HCT116 (cell line): ENCODE measurements at regions not wholly inside any gene's neighbourhood (a gene's known extent, or its start where the extent isn't known, plus 50 kb on each side); places are given as distances from the start of the nearest gene placed in this dataset.

Source experiments
- ATAC-seq: fragments of 200-7000 bp; cut with Tn5 transposase; 2 replicates; pipeline ENCODE4 v1.9.1; 2020; ENCODE audit warnings: mild to moderate bottlenecking, moderate library complexity
- BruUV-seq: library from RNA; stranded (reverse); fragments of 400-500 nt; replicated peaks from 2 replicates; lab custom pipeline; 2021; lab: Mats Ljungman, UMichigan
- CTCF ChIA-PET: fragments of 300-600 bp; sonication (Branson Sonifier 250); formaldehyde crosslinking; loops from one replicate; lab custom pipeline; 2021; ENCODE audit warnings: antibody characterized with exemption; lab: Charles Lee
- POLR2A ChIA-PET: fragments of 300-600, 350-600 bp; sonication (Branson Sonifier 250); formaldehyde crosslinking; loops from one replicate; lab custom pipeline; 2021; ENCODE audit warnings: antibody characterized with exemption; lab: Charles Lee
- RAD21 ChIA-PET, 2 experiments: fragments of 300-600 bp; sonication (Branson Sonifier 250); formaldehyde crosslinking; loops; one replicate each; lab custom pipeline; 2023; ENCODE audit warnings: low total read pairs in 2 of 2; ENCODE audit not compliant: uncharacterized antibody in 2 of 2, unreplicated experiment in 2 of 2, low non-redundant PET in 1 of 2; lab: Charles Lee
- DNase-seq: peaks from one replicate; pipeline ENCODE4 v3.0.0-alpha.2; 2010; ENCODE audit warnings: low read depth, low spot score
- H2AFZ ChIP-seq: fragments of 200-600 bp; shearing (Covaris generic), sonication (generic); 2 replicates; pipeline ENCODE4 v1.6.1; 2017; ENCODE audit warnings: low read depth, mixed run types, mixed read lengths, antibody characterized with exemption, low read length; ENCODE audit not compliant: poor library complexity, severe bottlenecking
- H3K27ac ChIP-seq: 2 replicates; pipeline ENCODE4 v1.5.1; 2012; ENCODE audit warnings: low read depth, low read length
- H3K27me3 ChIP-seq: fragments of 200-600 bp; sonication (generic); 2 replicates; pipeline ENCODE4 v1.6.1; 2016; ENCODE audit warnings: mixed run types, low read length, mixed read lengths; ENCODE audit not compliant: insufficient read depth
- H3K36me3 ChIP-seq, 2 experiments: fragments of 200-500 bp in 1 of 2; fragments of 200-600 bp in 1 of 2; sonication (Bioruptor generic) in 1 of 2; sonication (generic) in 1 of 2; 2 replicates each; pipeline versions ENCODE4 v1.5.1 to v1.6.1; 2014 to 2016; ENCODE audit warnings: low read length in 2 of 2, inconsistent platforms in 1 of 2, mixed read lengths in 1 of 2, mixed run types in 1 of 2; ENCODE audit not compliant: insufficient read depth in 2 of 2, control insufficient read depth in 1 of 2
- H3K4me1 ChIP-seq, 2 experiments: fragments of 200-600 bp in 1 of 2; sonication (generic) in 1 of 2; 2 replicates each; pipeline versions ENCODE4 v1.5.1 to v1.6.1; 2012 to 2017; ENCODE audit warnings: low read length in 2 of 2, inconsistent platforms in 1 of 2, mild to moderate bottlenecking in 1 of 2, mixed read lengths in 1 of 2, mixed run types in 1 of 2, moderate library complexity in 1 of 2; ENCODE audit not compliant: insufficient read depth in 2 of 2, control insufficient read depth in 1 of 2
- H3K4me2 ChIP-seq: fragments of 200-600 bp; sonication (generic); 2 replicates; pipeline ENCODE4 v1.6.1; 2017; ENCODE audit warnings: mixed run types, low read length, mixed read lengths
- H3K4me3 ChIP-seq, 2 experiments: fragments of 200-600 bp in 1 of 2; sonication (generic) in 1 of 2; replicated peaks in 1 of 2; 2 replicates each; pipeline ENCODE4 v1.5.1; 2011 to 2016; ENCODE audit warnings: low read length in 2 of 2, control low read depth in 1 of 2, low read depth in 1 of 2, mild to moderate bottlenecking in 1 of 2, mixed read lengths in 1 of 2, mixed run types in 1 of 2
- H3K79me2 ChIP-seq: fragments of 200-600 bp; sonication (generic); 2 replicates; pipeline ENCODE4 v1.6.1; 2017; ENCODE audit warnings: mild to moderate bottlenecking, mixed run types, low read length, moderate library complexity, mixed read lengths; ENCODE audit not compliant: insufficient read depth
- H3K9ac ChIP-seq: fragments of 200-600 bp; sonication (generic); 2 replicates; pipeline ENCODE4 v1.6.1; 2016; ENCODE audit warnings: low read length, mixed read lengths
- H3K9me2 ChIP-seq: fragments of 200-600 bp; sonication (generic), shearing (Covaris generic); 2 replicates; pipeline ENCODE4 v1.6.1; 2017; ENCODE audit warnings: mixed run types, mild to moderate bottlenecking, moderate library complexity; ENCODE audit not compliant: insufficient read depth
- H3K9me3 ChIP-seq, 2 experiments: fragments of 200-500 bp in 1 of 2; fragments of 200-600 bp in 1 of 2; sonication (Bioruptor generic) in 1 of 2; sonication (generic) in 1 of 2; 2 replicates each; pipeline ENCODE4 v1.6.1; 2014 to 2017; ENCODE audit warnings: low read length in 2 of 2, mixed read lengths in 2 of 2, inconsistent platforms in 1 of 2, low read depth in 1 of 2, mild to moderate bottlenecking in 1 of 2, mixed run types in 1 of 2, moderate library complexity in 1 of 2; ENCODE audit not compliant: control insufficient read depth in 1 of 2, insufficient read depth in 1 of 2
- H4K20me1 ChIP-seq: fragments of 200-600 bp; sonication (generic), shearing (Covaris generic); 2 replicates; pipeline ENCODE4 v1.6.1; 2017; ENCODE audit warnings: mixed run types, mild to moderate bottlenecking, moderate library complexity; ENCODE audit not compliant: insufficient read depth
- ATF3 ChIP-seq: IDR thresholded peaks from 2 replicates; pipeline ENCODE4 v1.6.1; 2012
- CBX3 ChIP-seq: IDR thresholded peaks from 2 replicates; pipeline ENCODE4 v1.6.1; 2012; ENCODE audit warnings: low read depth
- EGR1 ChIP-seq: IDR thresholded peaks from 2 replicates; pipeline ENCODE4 v1.6.1; 2012; ENCODE audit warnings: low read depth
- ELF1 ChIP-seq: IDR thresholded peaks from 2 replicates; pipeline ENCODE4 v1.6.1; 2012; ENCODE audit warnings: low read depth, borderline replicate concordance
- EZH2 ChIP-seq: fragments of 200-600 bp; sonication (generic); IDR thresholded peaks from 2 replicates; pipeline ENCODE4 v1.6.1; 2017; ENCODE audit warnings: antibody characterized with exemption, mixed run types
- FOSL1 ChIP-seq: IDR thresholded peaks from 2 replicates; pipeline ENCODE4 v1.6.1; 2012; ENCODE audit warnings: low read depth
- POLR2A ChIP-seq: IDR thresholded peaks from 2 replicates; pipeline ENCODE4 v1.7.0; 2011; ENCODE audit warnings: borderline replicate concordance; ENCODE audit not compliant: insufficient read depth, insufficient read length; ENCODE audit errors: extremely low read depth
- POLR2AphosphoS5 ChIP-seq: IDR thresholded peaks from 2 replicates; pipeline ENCODE4 v1.6.1; 2011; ENCODE audit warnings: mild to moderate bottlenecking, low read depth, low read length, moderate library complexity
- RAD21 ChIP-seq: IDR thresholded peaks from 2 replicates; pipeline ENCODE4 v1.6.1; 2012; ENCODE audit warnings: low read depth, mild to moderate bottlenecking
- SIN3A ChIP-seq: IDR thresholded peaks from 2 replicates; pipeline ENCODE4 v1.6.1; 2012; ENCODE audit warnings: low read depth
- SP1 ChIP-seq: IDR thresholded peaks from 2 replicates; pipeline ENCODE4 v1.6.1; 2012; ENCODE audit warnings: low read depth
- TCF7L2 ChIP-seq: IDR thresholded peaks from 2 replicates; pipeline ENCODE4 v1.7.0; 2011; ENCODE audit warnings: borderline replicate concordance, inconsistent platforms; ENCODE audit not compliant: insufficient read depth, insufficient read length; ENCODE audit errors: extremely low read depth
- ZBTB33 ChIP-seq: IDR thresholded peaks from 2 replicates; pipeline ENCODE4 v1.6.1; 2011; ENCODE audit warnings: mild to moderate bottlenecking, low read length, moderate library complexity; ENCODE audit not compliant: insufficient replicate concordance; ENCODE audit errors: extremely low read depth
- ZNF274 ChIP-seq: fragments of 200-500 bp; sonication (Bioruptor generic); IDR thresholded peaks from 2 replicates; pipeline ENCODE4 v1.6.1; 2014; ENCODE audit warnings: mild to moderate bottlenecking, low read depth, low read length, inconsistent platforms
- intact Hi-C: fragments of 100-400 bp; cut with micrococcal nuclease; formaldehyde crosslinking; loops from 2 replicates; pipeline ENCODE4 v1.10.0; 2022
- TF ChIP-seq, protein P1 (sequence below): IDR thresholded peaks from 2 replicates; pipeline ENCODE4 v1.6.1; 2012
- TF ChIP-seq, protein P2 (sequence below), 3 experiments: fragments of 200-600 bp in 1 of 3; sonication (generic) in 1 of 3; IDR thresholded peaks in 2 of 3; conservative IDR thresholded peaks in 1 of 3; 2 replicates each; pipeline ENCODE4 v1.5.1; 2012 to 2017; ENCODE audit warnings: low read depth in 2 of 3, low read length in 2 of 3, antibody characterized with exemption in 1 of 3, borderline replicate concordance in 1 of 3, control low read depth in 1 of 3, mild to moderate bottlenecking in 1 of 3, mixed read lengths in 1 of 3, mixed run types in 1 of 3, moderate library complexity in 1 of 3; ENCODE audit not compliant: insufficient read depth in 1 of 3
- TF ChIP-seq, protein P3 (sequence below): IDR thresholded peaks from 2 replicates; pipeline ENCODE4 v1.6.1; 2012; ENCODE audit warnings: low read depth

DNA sequence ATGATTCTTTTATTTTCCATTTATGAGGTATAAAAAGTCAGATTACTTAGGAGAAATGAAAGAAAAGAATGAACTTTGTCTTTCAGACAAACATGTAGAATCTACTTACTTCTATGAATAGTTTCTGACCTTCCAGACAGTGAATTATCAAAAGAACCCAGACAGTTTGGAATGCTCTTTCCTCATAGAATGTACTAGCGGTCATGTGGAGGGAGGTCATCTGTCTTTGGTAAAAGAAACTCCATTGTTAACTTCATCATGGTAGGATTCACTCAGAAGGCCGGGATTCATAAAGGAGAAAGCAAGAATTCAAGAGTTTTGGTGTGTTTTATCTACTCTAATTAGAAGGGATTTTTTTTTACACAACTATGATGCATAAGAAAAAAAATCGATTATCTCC, 144.8 kb upstream of the ZNF804B start (continued):
- TF ChIP-seq, protein P1, sequence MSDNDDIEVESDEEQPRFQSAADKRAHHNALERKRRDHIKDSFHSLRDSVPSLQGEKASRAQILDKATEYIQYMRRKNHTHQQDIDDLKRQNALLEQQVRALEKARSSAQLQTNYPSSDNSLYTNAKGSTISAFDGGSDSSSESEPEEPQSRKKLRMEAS, result no peak
- no peak for TF ChIP-seq POLR2A
- TF ChIP-seq CBX3, result no peak
- TF ChIP-seq EZH2, result no peak
- no peak for TF ChIP-seq POLR2AphosphoS5
- no peak for TF ChIP-seq ZNF274
- no peak for TF ChIP-seq EGR1
- TF ChIP-seq ATF3, result no peak
- TF ChIP-seq, all 23 proteins: peak for 0

- ATAC-seq (no peak), DNase-seq (no peak)
- Histone ChIP-seq H3K9ac (no peak overlapping the region), H3K9me2 (no peaks in the 10 kb centered on the region), H3K4me3 (no peak overlapping the region), H3K36me3 (no peaks in the 10 kb centered on the region), H3K79me2 (no peaks in the 10 kb centered on the region), H3K4me1 (no peaks in the 10 kb centered on the region), H4K20me1 (no peaks in the 10 kb centered on the region), H3K27me3 (no peaks in the 10 kb centered on the region), H2AFZ (no peak overlapping the region), H3K27ac (no peak overlapping the region), H3K4me2 (no peak overlapping the region), H3K9me3 (no peaks in the 10 kb centered on the region)
- intact Hi-C loops, result no loop called here
- POLR2A ChIA-PET, result no interaction called here
- CTCF ChIA-PET, result no interaction called here
- RAD21 ChIA-PET, result no interaction called here
- no TSS peak for BruUV-seq
- TF ChIP-seq, protein P1, result no peak
- no peak for TF ChIP-seq ZNF274
- TF ChIP-seq POLR2A, result no peak
- TF ChIP-seq, protein P2, sequence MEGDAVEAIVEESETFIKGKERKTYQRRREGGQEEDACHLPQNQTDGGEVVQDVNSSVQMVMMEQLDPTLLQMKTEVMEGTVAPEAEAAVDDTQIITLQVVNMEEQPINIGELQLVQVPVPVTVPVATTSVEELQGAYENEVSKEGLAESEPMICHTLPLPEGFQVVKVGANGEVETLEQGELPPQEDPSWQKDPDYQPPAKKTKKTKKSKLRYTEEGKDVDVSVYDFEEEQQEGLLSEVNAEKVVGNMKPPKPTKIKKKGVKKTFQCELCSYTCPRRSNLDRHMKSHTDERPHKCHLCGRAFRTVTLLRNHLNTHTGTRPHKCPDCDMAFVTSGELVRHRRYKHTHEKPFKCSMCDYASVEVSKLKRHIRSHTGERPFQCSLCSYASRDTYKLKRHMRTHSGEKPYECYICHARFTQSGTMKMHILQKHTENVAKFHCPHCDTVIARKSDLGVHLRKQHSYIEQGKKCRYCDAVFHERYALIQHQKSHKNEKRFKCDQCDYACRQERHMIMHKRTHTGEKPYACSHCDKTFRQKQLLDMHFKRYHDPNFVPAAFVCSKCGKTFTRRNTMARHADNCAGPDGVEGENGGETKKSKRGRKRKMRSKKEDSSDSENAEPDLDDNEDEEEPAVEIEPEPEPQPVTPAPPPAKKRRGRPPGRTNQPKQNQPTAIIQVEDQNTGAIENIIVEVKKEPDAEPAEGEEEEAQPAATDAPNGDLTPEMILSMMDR (IDR thresholded peaks at IDR 0.05 in 2 of 3, conservative IDR thresholded peaks at IDR 0.05 in 1 of 3; ENCODE audit: borderline replicate concordance in 1 of 3, insufficient read depth in 1 of 3, low read depth in 2 of 3, low read length in 2 of 3), result no peak
- TF ChIP-seq EGR1, result no peak
- no peak for TF ChIP-seq FOSL1
- TF ChIP-seq POLR2AphosphoS5, result no peak
- no peak for TF ChIP-seq EZH2
- no peak for TF ChIP-seq ELF1
- TF ChIP-seq, protein P3, sequence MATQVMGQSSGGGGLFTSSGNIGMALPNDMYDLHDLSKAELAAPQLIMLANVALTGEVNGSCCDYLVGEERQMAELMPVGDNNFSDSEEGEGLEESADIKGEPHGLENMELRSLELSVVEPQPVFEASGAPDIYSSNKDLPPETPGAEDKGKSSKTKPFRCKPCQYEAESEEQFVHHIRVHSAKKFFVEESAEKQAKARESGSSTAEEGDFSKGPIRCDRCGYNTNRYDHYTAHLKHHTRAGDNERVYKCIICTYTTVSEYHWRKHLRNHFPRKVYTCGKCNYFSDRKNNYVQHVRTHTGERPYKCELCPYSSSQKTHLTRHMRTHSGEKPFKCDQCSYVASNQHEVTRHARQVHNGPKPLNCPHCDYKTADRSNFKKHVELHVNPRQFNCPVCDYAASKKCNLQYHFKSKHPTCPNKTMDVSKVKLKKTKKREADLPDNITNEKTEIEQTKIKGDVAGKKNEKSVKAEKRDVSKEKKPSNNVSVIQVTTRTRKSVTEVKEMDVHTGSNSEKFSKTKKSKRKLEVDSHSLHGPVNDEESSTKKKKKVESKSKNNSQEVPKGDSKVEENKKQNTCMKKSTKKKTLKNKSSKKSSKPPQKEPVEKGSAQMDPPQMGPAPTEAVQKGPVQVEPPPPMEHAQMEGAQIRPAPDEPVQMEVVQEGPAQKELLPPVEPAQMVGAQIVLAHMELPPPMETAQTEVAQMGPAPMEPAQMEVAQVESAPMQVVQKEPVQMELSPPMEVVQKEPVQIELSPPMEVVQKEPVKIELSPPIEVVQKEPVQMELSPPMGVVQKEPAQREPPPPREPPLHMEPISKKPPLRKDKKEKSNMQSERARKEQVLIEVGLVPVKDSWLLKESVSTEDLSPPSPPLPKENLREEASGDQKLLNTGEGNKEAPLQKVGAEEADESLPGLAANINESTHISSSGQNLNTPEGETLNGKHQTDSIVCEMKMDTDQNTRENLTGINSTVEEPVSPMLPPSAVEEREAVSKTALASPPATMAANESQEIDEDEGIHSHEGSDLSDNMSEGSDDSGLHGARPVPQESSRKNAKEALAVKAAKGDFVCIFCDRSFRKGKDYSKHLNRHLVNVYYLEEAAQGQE, result no peak
- no peak for TF ChIP-seq TCF7L2
- no peak for TF ChIP-seq SIN3A
- no peak for TF ChIP-seq SP1
- TF ChIP-seq RAD21, result no peak
- no peak for TF ChIP-seq CBX3
- TF ChIP-seq ZBTB33, result no peak
Observed at GRCh38 chr7:88610942-88611341, 148.6 kb upstream of the ZNF804B start.
